ENCODE measurements at regions not wholly inside any gene's neighbourhood (a gene's known extent, or its start where the extent isn't known, plus 50 kb on each side); places are given as distances from the start of the nearest gene placed in this dataset.

- Histone ChIP-seq H4K5ac (ENCODE audit: low read depth, low read length) (no peak overlapping the region), H3K23ac (ENCODE audit: low read depth, low read length) (no peak overlapping the region), H4K20me1 (ENCODE audit: insufficient read depth, low read length) (no peaks in the 10 kb centered on the region), H3K56ac (ENCODE audit: extremely low read depth, insufficient read depth, low read length) (no peak overlapping the region), H3K18ac (ENCODE audit: low read depth, low read length) (no peak overlapping the region), H4K91ac (ENCODE audit: insufficient read depth, low read depth, low read length) (no peak overlapping the region), H3K9me3 (ENCODE audit: control insufficient read depth, insufficient read depth, low read length) (no peaks in the 10 kb centered on the region), H2AK5ac (ENCODE audit: low read depth, low read length) (no peak overlapping the region), H3K9me1 (ENCODE audit: insufficient read depth, low read length) (no peaks in the 10 kb centered on the region), H3K14ac (replicated peaks; ENCODE audit: low read depth, low read length) (no peak overlapping the region), H2BK15ac (ENCODE audit: low read depth, low read length) (no peak overlapping the region), H3K27ac (ENCODE audit: insufficient read depth, low read length) (no peak overlapping the region), H3K4ac (ENCODE audit: low read depth, low read length) (no peak overlapping the region), H2AK9ac (replicated peaks; ENCODE audit: low read depth, low read length, poor library complexity) (no peak overlapping the region), H3K79me1 (ENCODE audit: low read depth in 1 of 2, low read length in 2 of 2) (no peaks in the 10 kb centered on the region), H2BK5ac (ENCODE audit: low read depth, low read length, poor library complexity, severe bottlenecking) (no peak overlapping the region), H3K4me3 (ENCODE audit: insufficient read depth, low read depth, low read length) (no peak overlapping the region), H3K9ac (ENCODE audit: low read depth, low read length) (no peak overlapping the region), H3K36me3 (ENCODE audit: control insufficient read depth, insufficient read depth, low read length) (no peaks in the 10 kb centered on the region), H2BK120ac (ENCODE audit: low read depth, low read length) (no peak overlapping the region), H3K4me1 (ENCODE audit: control insufficient read depth, insufficient read depth, low read length) (no peaks in the 10 kb centered on the region), H2AFZ (replicated peaks; ENCODE audit: low read length, poor library complexity) (no peak overlapping the region), H4K8ac (ENCODE audit: low read depth in 2 of 2, low read length in 2 of 2) (no peak overlapping the region), H3K27me3 (ENCODE audit: control insufficient read depth, insufficient read depth, low read length) (no peaks in the 10 kb centered on the region), H3K4me2 (ENCODE audit: low read depth, low read length) (no peak overlapping the region), H2BK20ac (ENCODE audit: low read depth, low read length) (no peak overlapping the region)
- intact Hi-C loops (cut with micrococcal nuclease) = loop anchor here (10.0 kb wide), 1 partner anchor 132 kb away; no protein-coding TSS in a partner anchor
- dilution Hi-C loops (cut with HindIII; ENCODE audit: low sequenced_read_pairs, unreplicated experiment) = no loop called here
- ChIA-PET POLR2A (ENCODE audit: unreplicated experiment) (no interaction called here), CTCF (no interaction called here)
- DNase-seq (no peak), ATAC-seq (ENCODE audit: low read depth) (no peak)
- BruUV-seq (replicated peaks) = no TSS peak
- TF ChIP-seq POLR2A (IDR thresholded peaks at IDR 0.05; ENCODE audit: low read depth, low read length) (no peak), RFX5 (IDR thresholded peaks at IDR 0.05; ENCODE audit: low read depth, low read length) (no peak), SMC3 (IDR thresholded peaks at IDR 0.05; ENCODE audit: low read depth, low read length) (no peak), MAZ (IDR thresholded peaks at IDR 0.05; ENCODE audit: borderline replicate concordance, low read depth, low read length) (no peak), ELK1 (IDR thresholded peaks at IDR 0.05; ENCODE audit: borderline replicate concordance, low read depth, low read length) (no peak), CHD1 (IDR thresholded peaks at IDR 0.05; ENCODE audit: low read depth, low read length) (no peak), CTCF (conservative IDR thresholded peaks at IDR 0.05; ENCODE audit: low read depth, low read length) (no peak), USF2 (IDR thresholded peaks at IDR 0.05; ENCODE audit: low read depth, low read length) (no peak), MXI1 (IDR thresholded peaks at IDR 0.05; ENCODE audit: borderline replicate concordance, low read depth, low read length) (no peak), MAFK (IDR thresholded peaks at IDR 0.05; ENCODE audit: low read depth, low read length) (no peak), NFE2L2 (IDR thresholded peaks at IDR 0.05; ENCODE audit: low read depth, low read length) (no peak), BHLHE40 (IDR thresholded peaks at IDR 0.05; ENCODE audit: low read depth, low read length) (no peak), FOS (IDR thresholded peaks at IDR 0.05; ENCODE audit: low read depth, low read length) (no peak), RAD21 (IDR thresholded peaks at IDR 0.05; ENCODE audit: low read length) (no peak), CEBPB (IDR thresholded peaks at IDR 0.05; ENCODE audit: low read depth, low read length) (no peak), RCOR1 (IDR thresholded peaks at IDR 0.05; ENCODE audit: insufficient replicate concordance, low read length) (no peak)
- in situ Hi-C loops (cut with MboI; ENCODE audit: low sequenced_read_pairs) = no loop called here
Measured at GRCh38 chr10:61356354-61356753, 96.8 kb downstream of the TMEM26 start.
